ENCODE measurements at regions not wholly inside any gene's neighbourhood (a gene's known extent, or its start where the extent isn't known, plus 50 kb on each side); places are given as distances from the start of the nearest gene placed in this dataset.

DNA sequence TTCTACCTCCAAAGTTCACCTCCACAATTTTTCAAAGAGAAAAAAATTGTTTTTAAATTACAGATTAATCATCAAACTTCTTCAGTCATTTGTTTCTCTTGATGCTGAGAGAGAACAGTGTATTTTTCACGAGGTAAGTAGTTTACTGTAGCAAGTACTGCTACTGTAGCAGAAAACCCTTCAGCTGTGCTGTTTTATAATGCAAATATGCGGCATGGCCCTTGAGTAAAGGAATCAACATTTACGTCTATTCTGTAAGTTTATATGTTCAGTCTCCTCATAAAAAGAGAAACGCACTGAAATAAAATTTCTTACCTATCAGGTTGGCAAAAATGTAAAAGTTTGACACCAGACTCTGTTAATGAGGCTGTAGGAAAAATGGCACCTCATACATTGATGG lies 399.0 kb downstream of the NKX6-1 start:
- TF ChIP-seq, protein P1, sequence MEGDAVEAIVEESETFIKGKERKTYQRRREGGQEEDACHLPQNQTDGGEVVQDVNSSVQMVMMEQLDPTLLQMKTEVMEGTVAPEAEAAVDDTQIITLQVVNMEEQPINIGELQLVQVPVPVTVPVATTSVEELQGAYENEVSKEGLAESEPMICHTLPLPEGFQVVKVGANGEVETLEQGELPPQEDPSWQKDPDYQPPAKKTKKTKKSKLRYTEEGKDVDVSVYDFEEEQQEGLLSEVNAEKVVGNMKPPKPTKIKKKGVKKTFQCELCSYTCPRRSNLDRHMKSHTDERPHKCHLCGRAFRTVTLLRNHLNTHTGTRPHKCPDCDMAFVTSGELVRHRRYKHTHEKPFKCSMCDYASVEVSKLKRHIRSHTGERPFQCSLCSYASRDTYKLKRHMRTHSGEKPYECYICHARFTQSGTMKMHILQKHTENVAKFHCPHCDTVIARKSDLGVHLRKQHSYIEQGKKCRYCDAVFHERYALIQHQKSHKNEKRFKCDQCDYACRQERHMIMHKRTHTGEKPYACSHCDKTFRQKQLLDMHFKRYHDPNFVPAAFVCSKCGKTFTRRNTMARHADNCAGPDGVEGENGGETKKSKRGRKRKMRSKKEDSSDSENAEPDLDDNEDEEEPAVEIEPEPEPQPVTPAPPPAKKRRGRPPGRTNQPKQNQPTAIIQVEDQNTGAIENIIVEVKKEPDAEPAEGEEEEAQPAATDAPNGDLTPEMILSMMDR (IDR thresholded peaks at IDR 0.05), result no peak
- Mint-ChIP-seq H3K9me3 (no peaks in the 10 kb centered on the region), H3K4me1 (ENCODE audit: low read depth) (no peaks in the 10 kb centered on the region), H3K36me3 (ENCODE audit: low read depth) (no peaks in the 10 kb centered on the region), H3K27me3 (ENCODE audit: insufficient read depth) (peaks cover 2% of the 10 kb centered on the region; the same call in 1 of the 2 replicates), H3K4me3 (no peak overlapping the region), H3K27ac (no peak overlapping the region)
- DNase-seq, result no peak

DNA sequence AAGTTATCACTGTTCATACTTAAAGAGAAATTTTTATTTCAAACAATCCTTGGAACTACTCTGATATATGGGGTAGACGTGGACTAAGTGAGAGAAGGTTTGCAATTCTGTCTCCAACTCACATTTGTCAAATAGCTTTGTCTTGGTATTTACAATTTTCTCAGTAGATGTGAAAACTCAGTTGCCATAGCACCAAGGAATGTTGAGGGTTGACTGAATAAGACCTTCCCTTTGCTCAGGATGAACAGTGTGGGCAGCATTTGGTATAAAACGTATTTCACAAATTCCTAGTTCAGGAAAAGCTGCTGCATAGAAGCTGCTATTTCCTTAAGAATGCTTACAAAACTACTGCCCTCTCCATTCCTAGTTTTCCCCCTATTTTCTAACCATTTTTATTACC lies 399.5 kb downstream of the NKX6-1 start:
- no peaks in the 10 kb centered on the region for H3K9me3 Mint-ChIP-seq
- H3K36me3 Mint-ChIP-seq (ENCODE audit: low read depth), result no peaks in the 10 kb centered on the region
- peaks cover 2% of the 10 kb centered on the region; the same call in 1 of the 2 replicates for H3K27me3 Mint-ChIP-seq (ENCODE audit: insufficient read depth)
- no peaks in the 10 kb centered on the region for H3K4me1 Mint-ChIP-seq (ENCODE audit: low read depth)
- no peak overlapping the region for H3K4me3 Mint-ChIP-seq
- TF ChIP-seq, protein P1 (IDR thresholded peaks at IDR 0.05), result no peak
- no peak overlapping the region for H3K27ac Mint-ChIP-seq
- DNase-seq, result no peak

DNA sequence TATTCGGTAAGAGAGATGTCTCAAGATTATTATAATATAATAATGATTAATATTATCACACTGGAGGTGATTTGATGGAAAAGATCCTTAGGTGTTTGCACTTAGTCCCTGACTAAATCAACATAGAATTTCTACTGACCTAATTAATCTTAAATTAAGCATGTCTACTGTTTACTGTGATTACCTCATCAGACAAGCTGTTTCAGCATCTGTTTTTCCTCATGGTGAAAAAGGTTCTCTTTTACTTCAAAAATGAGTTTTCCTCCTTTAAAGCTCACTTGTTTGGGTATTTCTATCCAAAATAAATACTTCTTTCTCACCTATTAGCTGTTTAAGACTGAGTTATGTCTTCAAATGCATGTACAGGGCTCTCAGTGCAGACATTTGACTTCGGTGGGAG lies 407.8 kb downstream of the NKX6-1 start:
- H3K36me3 Mint-ChIP-seq (ENCODE audit: low read depth), result no peaks in the 10 kb centered on the region
- H3K9me3 Mint-ChIP-seq, result no peaks in the 10 kb centered on the region
- TF ChIP-seq, protein P1 (IDR thresholded peaks at IDR 0.05), result no peak
- no peaks in the 10 kb centered on the region for H3K4me1 Mint-ChIP-seq (ENCODE audit: low read depth)
- no peak overlapping the region for H3K27ac Mint-ChIP-seq
- H3K27me3 Mint-ChIP-seq (ENCODE audit: insufficient read depth), result peaks cover 2% of the 10 kb centered on the region; the same call in 1 of the 2 replicates
- H3K4me3 Mint-ChIP-seq, result no peak overlapping the region
- no peak for DNase-seq

DNA sequence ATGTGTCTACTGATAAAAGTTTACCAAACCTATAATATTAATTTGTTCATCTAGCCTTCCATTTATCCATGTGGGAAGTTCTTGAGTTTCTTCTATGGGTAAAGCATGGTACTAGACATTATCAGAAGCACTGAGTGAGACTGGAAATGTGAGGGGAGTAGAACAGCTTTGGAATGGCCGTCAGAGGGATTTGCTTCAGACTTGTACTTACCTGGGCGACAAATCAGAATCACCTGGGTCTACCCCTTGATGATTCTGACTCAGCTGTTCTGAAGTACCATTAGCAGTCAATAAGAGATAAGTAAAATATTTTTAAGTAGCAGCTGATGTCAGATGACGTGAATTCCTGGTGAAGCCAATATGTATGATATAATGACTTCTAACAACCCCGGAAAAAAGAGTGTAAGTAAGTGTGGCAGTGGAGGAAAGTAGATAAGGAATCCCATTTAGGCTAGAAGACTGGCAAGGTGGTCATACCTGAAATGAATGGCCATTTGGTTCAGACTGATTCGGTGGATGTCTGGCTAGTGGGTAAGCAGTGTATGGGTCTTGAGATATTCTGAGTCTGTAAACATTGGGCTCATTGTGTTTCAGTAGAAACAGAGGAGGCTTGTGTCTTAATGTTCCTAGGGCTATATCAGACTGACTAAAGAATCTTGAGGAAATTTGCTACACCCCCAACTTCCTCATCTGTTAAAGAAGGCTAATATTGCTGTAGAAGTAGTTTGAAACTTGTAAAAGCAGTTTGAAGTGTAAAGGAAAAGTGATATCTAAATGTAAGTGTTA lies 409.2 kb downstream of the NKX6-1 start:
- Mint-ChIP-seq H3K27me3 (ENCODE audit: insufficient read depth) (peaks cover 2% of the 10 kb centered on the region; the same call in 1 of the 2 replicates), H3K36me3 (ENCODE audit: low read depth) (no peaks in the 10 kb centered on the region), H3K27ac (no peak overlapping the region), H3K9me3 (no peaks in the 10 kb centered on the region), H3K4me3 (no peak overlapping the region), H3K4me1 (ENCODE audit: low read depth) (no peaks in the 10 kb centered on the region)
- no peak for DNase-seq
- TF ChIP-seq, protein P1 (IDR thresholded peaks at IDR 0.05), result no peak

DNA sequence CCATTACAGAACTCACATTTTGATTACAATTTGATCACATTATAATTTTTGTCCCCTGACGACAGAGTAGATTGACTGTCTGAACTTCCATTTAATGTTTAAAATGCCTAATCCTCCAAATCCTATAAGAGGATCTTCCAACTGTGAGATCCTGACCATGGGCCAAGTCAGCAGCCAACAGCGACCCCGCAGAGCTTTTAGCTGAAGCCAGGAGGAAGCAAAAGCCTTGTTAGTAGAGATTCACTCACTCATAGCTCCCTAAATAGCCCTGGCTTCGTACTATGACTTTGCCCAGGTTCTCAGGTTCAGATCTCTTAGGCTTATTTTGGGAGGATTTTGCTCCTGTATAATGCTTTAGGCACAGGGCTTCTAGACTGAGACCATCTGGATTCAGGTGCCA lies 413.1 kb downstream of the NKX6-1 start:
- Mint-ChIP-seq H3K36me3 (ENCODE audit: low read depth) (no peaks in the 10 kb centered on the region), H3K4me3 (no peak overlapping the region), H3K4me1 (ENCODE audit: low read depth) (no peaks in the 10 kb centered on the region), H3K27me3 (ENCODE audit: insufficient read depth) (peaks cover 2% of the 10 kb centered on the region; the same call in 1 of the 2 replicates), H3K9me3 (no peaks in the 10 kb centered on the region), H3K27ac (no peak overlapping the region)
- TF ChIP-seq, protein P1 (IDR thresholded peaks at IDR 0.05), result no peak
- DNase-seq, result no peak

Measured in HFFc6 (cell line).